HG03139 (cell line): ENCODE measurements at regions not wholly inside any gene's neighbourhood (a gene's known extent, or its start where the extent isn't known, plus 50 kb on each side); places are given as distances from the start of the nearest gene placed in this dataset.
A peak's percentile ranks its signal among the peaks of the same experiment; 100 is the strongest.
"Not testable (repeated sequence)": the region's sequence is repeated elsewhere in the genome, so short reads cannot be mapped to it uniquely, and the experiment has no call there.

ENCODE experiments used
- ATAC-seq: cut with Tn5 transposase; IDR thresholded peaks from one replicate; pipeline ENCODE4 v1.9.1; 2021; ENCODE audit not compliant: unreplicated experiment

DNA sequence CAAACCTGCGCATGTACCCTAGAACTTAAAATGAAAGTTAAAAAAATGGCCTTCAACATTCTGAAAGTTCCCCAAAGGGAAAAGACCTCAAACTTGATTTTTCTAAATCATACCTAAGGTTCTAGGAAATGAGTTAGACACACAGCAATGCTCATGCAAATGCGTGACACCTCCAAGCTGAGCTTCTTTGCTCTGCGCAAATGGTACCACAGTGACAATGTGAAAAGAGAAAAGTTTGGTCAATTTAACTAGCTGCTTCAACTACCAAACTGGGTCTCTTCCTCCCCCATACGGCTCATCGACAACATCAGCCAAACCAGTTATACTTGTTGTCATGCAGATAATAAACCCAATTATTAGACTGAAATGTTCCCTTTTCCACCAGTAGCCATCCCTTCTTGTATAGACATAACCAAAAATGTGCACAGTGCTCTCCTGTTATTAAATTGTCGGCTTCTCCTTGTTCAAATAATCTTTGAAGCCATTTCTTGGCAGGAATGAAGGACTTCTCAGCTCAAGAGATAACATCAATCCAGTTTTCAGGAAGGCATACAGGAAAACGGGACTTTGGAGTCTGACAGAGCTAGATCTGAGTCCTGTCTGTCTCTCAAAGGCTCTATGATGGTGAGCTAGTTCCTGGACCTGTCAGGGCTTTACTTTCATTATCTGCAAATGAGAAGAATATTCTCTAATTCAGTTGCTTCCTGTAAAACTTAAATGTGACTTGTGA is 185.6 kb upstream of the NR3C1 start:
- no peak for ATAC-seq

DNA sequence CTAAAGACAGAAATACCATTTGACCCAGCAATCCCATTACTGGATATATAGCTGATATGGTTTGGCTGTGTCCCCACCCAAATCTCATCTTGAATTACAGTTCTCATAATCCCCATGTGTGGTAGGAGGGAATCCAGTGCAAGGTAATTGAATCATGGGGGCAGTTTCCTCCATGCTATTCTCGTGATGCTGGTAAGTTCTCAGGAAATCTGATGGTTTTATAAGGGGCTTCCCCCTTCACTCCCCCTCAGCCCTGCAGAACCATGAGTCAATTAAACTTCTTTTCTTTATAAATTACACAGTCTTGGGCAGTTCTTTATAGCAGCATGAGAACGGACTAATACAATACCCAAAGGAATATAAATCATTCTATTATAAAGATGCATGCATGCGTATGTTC is 184.6 kb upstream of the NR3C1 start:
- ATAC-seq = not testable (repeated sequence)

DNA sequence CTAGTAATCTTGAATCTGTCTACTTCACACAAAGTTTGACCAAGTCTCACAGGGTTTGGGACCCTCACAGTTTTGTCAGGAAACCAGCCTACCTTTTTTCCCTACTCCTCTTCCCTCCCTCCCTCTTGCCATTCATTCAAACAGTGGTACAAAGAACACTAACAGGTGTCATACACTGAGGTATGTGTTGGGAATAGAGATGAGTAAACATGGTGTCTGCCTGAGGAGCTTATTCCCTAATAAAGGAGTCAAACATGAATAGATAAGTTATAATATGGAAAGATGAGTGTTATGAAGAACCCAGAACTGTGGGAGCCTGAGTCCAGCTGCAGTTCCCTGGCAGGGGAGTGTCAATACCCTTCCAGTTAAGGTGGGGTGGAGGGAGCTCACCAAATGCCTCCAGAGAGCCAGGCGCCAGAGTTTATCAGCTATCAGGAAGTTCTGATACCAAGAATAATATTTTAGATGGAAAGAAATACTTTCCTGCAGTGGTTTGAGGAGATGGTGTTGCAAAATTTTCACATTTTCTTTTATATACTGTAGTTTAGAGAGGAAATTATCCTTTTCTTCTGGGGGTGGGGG is 183.4 kb upstream of the NR3C1 start:
- ATAC-seq = no peak

DNA sequence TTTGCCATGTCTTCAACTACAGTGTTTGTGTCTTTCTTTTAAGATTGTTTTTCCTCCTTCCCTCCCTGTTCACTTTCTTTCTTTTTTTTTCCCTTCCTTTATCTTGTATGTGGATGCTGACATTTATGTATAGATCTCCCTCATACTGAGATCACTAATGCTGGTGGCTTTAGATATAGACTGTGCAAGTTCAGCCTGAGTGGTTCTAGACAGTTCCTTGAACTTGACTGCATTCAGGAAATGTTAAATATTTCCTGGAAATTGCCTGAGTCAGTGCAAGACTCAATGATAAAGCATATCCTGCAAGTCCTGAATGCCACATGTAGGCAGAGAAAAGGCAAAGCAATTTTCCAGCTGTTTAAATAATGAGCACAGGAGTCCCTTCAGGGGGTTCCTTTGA is 182.5 kb upstream of the NR3C1 start:
- ATAC-seq = no peak

DNA sequence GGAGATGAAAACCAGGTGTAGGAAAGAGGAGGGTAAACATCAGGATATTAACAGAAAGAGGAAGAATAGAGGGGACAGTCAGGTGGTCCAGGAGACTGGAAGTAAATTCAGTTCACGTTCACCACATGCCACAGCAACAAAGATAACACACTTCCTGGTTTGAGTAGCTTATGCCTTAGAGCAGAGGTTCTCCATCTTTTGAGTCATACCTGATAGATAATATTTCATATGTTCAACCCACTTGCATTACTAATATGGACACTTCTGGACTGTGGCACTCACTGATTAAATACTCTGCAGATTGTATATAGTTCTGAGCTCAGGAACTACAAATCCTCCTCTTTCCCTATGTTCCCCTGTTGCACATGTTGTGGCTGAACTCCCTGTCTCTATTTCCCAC is 179.9 kb upstream of the NR3C1 start:
- no peak for ATAC-seq

DNA sequence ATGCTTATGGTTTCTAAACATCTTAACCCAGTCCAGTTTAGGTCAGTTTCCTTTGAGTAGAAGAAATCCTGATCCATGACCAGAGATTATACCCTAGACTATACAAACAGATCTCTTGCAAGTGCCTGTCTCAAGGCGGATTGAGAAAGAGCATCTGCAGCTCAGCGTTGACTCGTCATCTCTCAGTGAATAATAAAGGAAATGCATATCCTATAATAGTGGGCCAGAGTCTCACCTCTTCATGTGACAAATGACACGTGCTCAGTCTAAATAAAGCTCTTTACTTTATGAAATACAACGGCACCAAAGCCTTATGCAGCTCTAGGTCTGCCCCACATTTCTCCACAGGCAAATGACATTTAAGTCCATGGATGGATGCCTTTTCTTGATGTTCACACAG is 179.4 kb upstream of the NR3C1 start:
- no peak for ATAC-seq

DNA sequence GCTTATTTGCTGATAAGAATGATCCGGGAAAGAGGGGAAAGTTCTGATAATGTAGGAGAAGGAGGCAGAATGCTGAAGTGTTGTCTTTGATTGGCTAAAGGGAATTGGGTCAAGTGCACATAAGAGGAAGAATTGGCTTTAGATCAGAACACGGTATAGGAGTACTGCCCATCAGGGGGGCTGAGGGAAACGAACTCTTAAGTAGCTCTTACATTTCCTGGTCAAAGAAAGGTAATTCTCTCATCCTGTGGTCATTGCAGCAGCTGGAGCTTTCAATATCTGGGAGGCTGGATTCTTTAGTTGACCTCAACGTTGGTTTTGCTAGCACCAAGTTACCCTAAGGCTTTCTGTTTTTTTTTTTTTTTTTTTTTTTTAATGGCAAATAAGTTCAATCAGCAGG is 178.7 kb upstream of the NR3C1 start:
- no peak for ATAC-seq

DNA sequence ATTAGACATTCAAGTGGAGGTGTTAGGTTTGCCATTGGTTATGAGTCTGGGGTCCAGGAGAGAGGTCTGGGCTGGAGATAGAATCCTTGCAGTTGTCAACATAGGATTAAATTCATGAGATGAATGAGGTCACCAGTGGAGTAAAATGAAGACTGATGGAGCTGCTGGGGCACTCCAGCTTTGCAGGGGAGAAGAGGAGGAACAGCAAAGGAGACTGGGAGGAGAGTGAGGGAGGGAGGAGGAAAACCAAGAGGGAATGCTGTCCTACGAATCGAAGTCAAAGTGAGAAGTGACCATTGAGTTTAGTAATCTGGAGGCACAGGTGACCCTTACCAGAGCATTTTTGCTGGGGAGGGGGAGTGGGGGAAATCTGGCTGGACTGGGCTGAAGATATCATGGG is 178.2 kb upstream of the NR3C1 start:
- ATAC-seq = no peak

DNA sequence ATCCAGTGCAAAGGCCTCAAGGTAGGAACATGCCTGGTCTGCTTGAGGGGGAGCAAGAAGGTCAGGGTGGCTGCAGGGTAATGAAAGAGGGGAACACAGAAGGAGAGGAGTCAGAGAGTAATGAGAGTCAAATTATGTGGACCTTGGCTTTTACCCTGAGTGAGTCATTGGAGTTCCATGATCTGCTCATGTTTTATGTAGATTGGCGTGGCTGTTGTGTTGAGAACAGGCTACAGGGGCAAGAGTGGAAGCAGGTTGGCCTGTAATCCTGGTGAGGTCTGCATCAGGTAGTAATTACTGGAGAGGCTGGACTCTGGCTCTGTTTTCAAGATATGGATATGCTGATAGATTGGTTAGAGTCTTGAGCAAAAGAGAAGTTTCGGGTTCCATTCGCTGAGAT is 177.7 kb upstream of the NR3C1 start:
- ATAC-seq = no peak

DNA sequence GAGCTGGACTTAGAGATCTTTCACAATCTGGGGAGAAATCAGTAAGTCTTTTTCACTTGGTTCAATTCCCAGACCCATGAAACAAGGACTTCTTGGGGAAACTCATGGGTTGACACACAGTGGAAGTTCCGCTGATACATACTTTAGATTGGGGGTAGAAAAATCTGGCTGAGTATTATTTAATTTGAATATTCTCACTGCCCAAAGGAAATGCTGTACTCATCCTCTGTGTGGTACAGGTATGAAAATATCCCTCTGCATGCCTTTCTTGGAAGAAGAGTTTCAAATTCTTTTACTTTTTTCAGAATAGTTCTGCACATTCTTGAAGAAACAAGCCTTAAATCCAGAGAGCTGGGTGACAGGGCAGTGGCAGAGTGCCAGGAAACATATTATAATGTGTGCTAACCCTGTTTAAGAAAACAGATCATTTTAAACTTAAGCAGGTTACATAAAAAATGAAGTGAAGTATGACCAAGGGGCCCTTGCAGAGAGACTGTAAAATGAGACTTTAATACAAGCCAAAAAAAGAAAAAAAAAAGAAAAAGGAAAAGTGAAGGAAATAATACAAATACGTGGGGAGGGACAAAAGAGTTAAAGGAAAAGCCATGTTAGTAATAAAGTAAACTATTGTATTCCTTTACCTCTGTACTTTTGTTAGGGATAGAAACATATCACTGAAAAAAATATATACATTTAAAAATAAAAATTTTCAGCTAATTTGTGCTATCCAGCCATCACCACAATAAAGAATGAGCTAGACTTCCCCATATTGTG is 173.4 kb upstream of the NR3C1 start:
- ATAC-seq = no peak

DNA sequence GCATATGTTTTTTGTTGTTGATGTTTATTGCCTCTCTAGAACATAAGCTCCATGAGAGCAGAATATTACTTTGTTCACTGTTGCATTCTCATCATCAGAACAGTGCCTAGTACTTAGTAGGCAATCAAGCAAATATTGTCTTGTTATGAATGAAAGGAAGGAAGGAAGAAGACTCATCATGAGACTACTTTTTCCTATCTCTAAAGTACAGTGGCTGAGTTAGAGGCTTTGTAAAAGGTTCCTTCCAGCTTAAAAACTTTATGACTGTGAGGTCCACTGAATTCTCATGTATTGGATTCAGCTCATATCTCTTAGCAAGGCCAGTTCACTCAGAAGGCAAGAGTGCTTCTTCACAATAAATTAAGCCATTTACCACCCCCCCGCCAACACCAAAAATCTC is 171.8 kb upstream of the NR3C1 start:
- ATAC-seq = no peak

DNA sequence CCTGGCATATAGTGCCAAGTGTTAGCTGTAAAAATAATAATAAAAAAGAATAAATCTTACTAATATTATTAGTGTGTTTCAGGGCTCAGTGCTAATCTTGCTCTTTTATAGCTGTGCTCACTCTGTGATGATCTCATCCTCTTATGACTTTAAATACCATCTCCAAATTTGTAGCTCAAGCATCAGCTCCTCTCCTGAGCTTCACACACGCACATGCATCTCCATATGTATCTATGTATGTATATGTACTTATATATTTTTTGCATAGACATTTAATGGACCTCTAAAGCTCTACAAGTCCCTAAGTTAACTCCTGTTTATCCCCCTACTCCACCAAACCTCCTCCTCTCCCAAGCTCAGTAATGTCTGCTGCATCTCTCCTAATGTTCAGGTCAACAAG is 170.8 kb upstream of the NR3C1 start:
- ATAC-seq = no peak

DNA sequence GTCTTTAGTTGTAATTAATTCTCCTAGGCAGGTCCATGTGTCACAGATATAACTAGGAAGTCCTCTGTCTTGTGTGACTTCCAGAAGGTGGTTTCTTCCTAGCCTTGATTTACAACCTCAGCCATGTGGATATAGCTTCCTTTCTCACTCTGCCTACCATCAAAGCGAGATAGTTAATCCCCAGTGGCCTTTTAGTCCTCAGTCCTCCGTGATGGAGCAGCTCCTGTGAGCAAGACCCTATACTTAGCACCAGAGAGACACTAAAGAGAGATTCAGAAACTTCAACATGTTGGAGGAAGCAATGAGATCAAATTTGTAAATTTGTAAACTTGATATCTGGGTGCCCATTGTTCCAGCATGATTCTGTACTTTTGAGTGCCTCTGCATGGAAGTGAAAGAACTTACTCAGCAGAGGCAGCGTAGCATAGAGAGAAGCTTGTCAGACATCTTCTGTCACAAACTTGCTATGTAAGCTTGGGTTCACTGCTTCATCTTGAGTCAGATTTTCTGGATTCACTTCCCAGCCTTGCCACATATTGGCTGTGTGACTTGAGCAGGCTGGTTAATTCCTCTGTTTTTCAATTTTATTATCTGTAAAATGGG is 170.2 kb upstream of the NR3C1 start:
- ATAC-seq = peak; percentile 81

DNA sequence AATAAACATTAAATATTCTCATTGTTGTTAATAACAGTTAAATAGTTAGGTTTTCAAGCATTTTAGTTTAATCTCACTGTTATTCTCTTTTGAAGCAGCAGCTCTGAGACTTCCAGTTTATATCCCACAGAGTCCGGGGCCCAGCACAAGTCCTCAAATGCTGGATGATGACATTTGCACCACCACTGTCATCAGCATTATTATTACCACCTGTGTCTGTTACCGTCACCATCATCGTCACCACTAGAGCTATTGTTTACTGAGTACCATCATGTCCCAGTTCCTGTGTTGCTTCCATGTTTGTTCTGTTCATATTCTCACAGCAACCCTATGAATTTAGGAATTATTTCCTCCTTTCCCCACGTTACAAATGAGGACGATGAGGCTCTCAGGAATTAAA is 169.2 kb upstream of the NR3C1 start:
- no peak for ATAC-seq

DNA sequence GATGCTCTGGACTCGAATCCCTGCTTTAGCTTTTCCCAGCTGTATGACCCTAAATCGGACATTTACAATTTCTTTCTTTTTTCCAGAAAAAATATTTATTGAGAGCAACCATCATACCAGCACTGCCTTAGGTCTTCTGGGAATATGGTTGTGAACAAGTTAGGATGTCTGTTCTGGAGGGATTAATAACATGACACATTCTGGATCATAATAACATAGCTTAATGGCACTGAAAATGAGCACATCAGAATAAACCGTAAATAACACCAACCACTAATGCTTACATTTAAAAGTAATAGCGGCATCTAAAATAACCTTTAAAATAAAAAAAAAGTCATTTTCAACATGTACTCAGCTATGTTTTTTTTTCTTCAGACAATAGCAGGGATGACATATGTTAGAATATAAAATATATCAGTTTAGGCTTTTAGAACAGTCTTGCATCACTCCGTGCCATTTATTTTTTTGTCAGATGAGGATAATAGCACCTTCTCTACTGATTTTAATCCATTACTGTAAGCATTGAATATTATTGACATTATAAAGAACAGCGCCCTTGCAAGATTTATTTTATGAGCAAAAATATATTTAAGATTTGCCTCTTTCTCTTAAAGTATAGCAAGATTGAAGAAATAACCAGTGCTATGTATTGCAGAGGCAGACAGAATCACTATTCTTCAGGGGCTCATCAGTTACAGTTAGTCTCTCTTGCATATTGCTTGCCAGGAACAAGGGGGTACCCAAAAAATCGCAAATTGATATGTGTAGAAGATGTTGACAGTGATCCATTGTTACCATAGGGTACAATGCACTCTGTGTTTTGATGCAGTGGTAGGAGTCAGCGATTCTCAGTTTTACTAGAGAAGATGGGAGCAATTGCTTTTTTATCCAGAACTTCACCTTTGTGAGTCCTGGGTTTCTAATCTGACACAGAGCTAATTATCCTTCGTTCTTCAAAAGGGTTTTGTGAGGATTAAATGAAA is 168.4 kb upstream of the NR3C1 start:
- no peak for ATAC-seq

DNA sequence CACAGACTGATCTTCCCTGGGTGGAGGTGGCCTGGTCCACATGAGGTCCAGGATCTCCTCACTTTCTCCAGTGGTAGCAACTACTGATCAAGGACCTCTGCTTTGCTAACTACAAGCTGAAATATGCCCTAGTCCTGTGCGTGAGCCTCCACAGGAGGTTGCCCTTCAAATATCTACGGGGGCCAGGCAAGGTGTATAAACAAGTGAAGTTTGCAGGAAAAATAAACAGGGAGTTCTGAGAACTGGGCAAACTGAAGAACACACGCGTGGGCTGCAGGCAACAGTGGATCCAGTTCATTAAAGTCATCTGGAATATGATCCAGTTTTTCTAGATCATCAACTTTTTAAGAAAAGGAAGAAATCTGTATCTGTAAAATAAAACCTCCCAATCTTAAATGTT is 167.5 kb upstream of the NR3C1 start:
- ATAC-seq = no peak

DNA sequence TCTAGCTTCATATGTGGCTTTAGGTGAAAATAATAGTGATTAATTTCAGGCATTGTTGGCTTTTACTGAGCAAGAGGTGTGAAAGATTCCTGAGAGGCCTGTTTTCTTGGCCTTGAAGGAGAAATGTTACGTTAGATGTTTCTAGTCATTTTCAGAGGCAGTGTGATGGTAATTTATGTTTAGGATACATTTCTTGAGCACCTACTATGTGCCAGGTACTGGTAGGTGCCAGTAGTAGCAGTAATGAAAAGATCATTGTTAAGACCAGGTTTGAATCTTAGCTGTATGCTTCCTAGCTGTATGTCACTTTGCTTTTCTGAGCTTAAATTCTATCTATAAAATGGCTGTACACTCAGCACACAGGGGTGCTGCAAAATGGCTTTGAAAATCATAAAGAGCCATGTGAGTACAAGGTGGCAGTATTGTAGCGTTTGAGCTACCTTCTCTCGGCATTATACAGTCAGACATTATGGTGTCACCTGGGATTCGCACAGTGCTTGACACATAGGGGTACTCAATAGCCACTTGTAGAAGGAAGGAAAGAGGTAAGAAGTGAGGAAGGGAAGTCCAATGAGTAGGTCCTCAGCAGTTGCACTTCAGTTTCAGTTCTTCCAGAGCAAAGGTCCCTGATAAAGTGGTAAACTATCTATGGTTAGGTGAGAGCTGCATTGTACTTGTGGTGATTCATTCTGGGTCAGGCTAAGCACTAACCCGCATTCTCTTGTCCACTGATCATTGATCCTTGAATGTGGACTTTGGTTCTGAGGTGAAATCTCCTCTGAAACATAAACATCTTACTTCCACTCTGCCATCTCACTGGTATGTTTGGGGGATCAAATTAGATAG is 166.5 kb upstream of the NR3C1 start:
- no peak for ATAC-seq

DNA sequence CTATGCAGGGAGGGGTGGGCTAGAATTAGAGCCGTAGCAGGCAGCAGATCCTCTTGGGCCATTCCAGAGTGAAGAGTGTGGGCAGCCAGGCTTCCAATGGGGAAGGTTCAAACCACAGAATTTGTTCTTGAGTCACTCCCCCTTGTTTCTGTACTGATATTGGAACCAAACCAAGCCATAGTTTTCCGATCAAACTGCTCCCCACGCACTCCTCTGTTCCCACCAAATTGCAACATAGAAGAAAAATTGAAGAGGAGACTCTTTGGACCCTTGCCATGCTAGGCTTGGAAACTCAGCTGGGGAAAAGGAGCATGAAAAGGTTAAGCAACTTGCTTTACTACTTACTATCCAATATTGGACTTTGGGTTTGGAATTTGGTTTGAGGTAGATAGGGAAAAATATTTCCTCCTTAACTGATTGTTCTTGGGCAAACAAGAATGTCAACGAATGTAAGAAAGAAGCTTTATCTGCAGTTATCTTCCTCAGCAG is 165.8 kb upstream of the NR3C1 start:
- no peak for ATAC-seq

DNA sequence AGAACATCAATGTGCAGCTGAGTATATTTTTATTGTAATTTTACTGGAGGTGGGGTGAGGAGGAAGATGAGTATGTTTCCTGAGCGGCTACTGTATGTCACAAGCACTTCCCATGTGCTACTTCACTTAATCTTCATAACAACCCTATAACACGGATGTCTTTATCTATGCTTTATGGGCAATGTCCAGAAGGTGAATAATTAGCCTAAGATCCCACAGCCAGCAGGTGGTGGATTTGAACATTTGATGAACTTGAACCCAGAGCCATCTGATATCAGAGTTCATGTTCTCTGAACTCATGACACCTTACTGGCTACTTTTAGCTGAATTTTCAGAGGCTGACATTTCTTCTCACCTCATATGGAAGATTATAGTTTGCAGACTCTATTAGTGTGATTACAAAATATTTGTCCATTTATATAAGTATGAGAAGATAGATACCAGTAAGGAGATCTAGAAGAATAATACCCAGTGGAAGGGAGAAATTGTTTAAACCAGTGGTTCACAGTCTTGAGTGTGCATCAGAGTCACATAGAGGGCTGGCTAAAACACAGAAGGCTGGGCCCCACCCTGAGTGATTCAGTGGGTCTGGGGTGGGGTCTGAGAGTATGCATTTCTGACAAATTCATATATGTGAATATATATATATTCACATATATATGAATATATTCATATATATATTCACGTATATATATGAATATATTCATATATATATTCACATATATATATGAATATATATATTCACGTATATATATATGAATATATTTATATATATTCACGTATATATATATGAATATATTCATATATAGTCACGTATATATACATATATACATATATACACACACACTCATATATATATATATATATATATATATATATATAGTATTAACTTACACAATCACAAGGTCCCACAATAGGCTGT is 164.4 kb upstream of the NR3C1 start:
- no peak for ATAC-seq
